IPS-NIHi7 (cell line): ENCODE measurements at regions not wholly inside any gene's neighbourhood (a gene's known extent, or its start where the extent isn't known, plus 50 kb on each side); places are given as distances from the start of the nearest gene placed in this dataset.

Source experiments
- DNase-seq: peaks from one replicate; pipeline ENCODE4 v3.0.0; 2012; ENCODE audit warnings: mixed read lengths; ENCODE audit errors: extremely low spot score

- peak; percentile 30 for DNase-seq
Observed at GRCh38 chr2:103734911-103735310, 973.1 kb downstream of the TMEM182 start.

- no peak for DNase-seq
Observed at GRCh38 chr2:103738108-103738507, 976.3 kb downstream of the TMEM182 start.

GRCh38 chr2:103738606-103739005 is 976.8 kb downstream of the TMEM182 start:
- DNase-seq = no peak

- DNase-seq = no peak
Observed at GRCh38 chr2:103739186-103739585, 977.4 kb downstream of the TMEM182 start.

GRCh38 chr2:103739921-103740320 is 978.1 kb downstream of the TMEM182 start:
- DNase-seq = no peak

- DNase-seq = no peak
Observed at GRCh38 chr2:103740631-103741030, 978.8 kb downstream of the TMEM182 start.

GRCh38 chr2:103743195-103743594 is 981.4 kb downstream of the TMEM182 start:
- DNase-seq = no peak

- DNase-seq = no peak
Observed at GRCh38 chr2:103754530-103754929, 992.7 kb downstream of the TMEM182 start.

GRCh38 chr2:103773884-103774283 is 1012.1 kb downstream of the TMEM182 start:
- DNase-seq = no peak

- DNase-seq = no peak
Observed at GRCh38 chr2:103780088-103780702, 1018.4 kb downstream of the TMEM182 start.

GRCh38 chr2:103781313-103781712 is 1019.5 kb downstream of the TMEM182 start:
- no peak for DNase-seq

- DNase-seq = no peak
Observed at GRCh38 chr2:103784261-103784660, 1022.4 kb downstream of the TMEM182 start.

GRCh38 chr2:103785432-103785831 is 1023.6 kb downstream of the TMEM182 start:
- no peak for DNase-seq

GRCh38 chr2:103785956-103786355 is 1024.1 kb downstream of the TMEM182 start:
- DNase-seq = no peak

- DNase-seq = no peak
Observed at GRCh38 chr2:103788389-103788788, 1026.6 kb downstream of the TMEM182 start.

- DNase-seq = no peak
Observed at GRCh38 chr2:103788951-103789350, 1027.1 kb downstream of the TMEM182 start.

GRCh38 chr2:103789381-103790095 is 1027.7 kb downstream of the TMEM182 start:
- DNase-seq = peak; percentile 33

GRCh38 chr2:103792042-103792441 is 1030.2 kb downstream of the TMEM182 start:
- DNase-seq = peak; percentile 70

GRCh38 chr2:103798291-103798690 is 1036.5 kb downstream of the TMEM182 start:
- no peak for DNase-seq

GRCh38 chr2:103804013-103804412 is 1042.2 kb downstream of the TMEM182 start:
- no peak for DNase-seq

GRCh38 chr2:103805746-103806145 is 1043.9 kb downstream of the TMEM182 start:
- DNase-seq = no peak

- no peak for DNase-seq
Observed at GRCh38 chr2:103808814-103809213, 1045.1 kb upstream of the POU3F3 start.

- DNase-seq = no peak
Observed at GRCh38 chr2:103809415-103809814, 1044.5 kb upstream of the POU3F3 start.
